NCI-H446 (cell line): ENCODE measurements at regions not wholly inside any gene's neighbourhood (a gene's known extent, or its start where the extent isn't known, plus 50 kb on each side); places are given as distances from the start of the nearest gene placed in this dataset.
"Not testable (repeated sequence)": the region's sequence is repeated elsewhere in the genome, so short reads cannot be mapped to it uniquely, and the experiment has no call there.

ENCODE experiments used
- DNase-seq, 2 experiments: peaks; one replicate each; lab custom pipeline; 2025; lab: John Stamatoyannopoulos, UW

DNA sequence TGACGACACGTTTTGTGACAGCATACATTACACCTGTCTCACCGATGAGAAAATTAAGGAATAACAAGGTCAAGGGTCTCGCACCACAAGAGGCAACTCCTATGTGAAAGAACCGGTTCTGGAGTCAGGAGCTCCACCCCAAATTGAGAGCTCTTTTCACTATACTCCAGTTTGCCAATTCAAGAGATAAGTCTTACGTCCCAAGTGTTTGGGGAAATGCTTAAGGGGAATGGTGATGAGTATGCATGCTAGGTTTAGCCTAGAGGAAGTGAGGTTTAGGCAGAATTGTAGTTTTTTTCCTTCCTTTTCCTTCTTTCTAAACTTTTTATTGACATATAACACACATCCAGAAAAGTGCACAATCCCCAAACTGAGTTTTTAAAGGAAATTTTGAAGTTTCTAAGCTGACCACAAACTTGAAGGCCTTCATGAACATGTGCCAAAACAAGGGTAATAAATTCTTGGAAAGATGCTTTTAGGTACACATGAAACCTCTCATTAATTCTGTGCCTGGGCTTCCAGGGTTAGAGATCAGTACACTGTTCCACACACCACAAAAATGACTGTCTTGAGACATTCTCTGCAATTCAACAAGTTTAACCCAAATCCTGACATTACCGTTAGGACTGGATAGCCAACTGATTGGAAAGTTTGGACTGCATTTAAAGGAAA, 127.6 kb upstream of the SLC1A3 start:
- no peak for DNase-seq

DNA sequence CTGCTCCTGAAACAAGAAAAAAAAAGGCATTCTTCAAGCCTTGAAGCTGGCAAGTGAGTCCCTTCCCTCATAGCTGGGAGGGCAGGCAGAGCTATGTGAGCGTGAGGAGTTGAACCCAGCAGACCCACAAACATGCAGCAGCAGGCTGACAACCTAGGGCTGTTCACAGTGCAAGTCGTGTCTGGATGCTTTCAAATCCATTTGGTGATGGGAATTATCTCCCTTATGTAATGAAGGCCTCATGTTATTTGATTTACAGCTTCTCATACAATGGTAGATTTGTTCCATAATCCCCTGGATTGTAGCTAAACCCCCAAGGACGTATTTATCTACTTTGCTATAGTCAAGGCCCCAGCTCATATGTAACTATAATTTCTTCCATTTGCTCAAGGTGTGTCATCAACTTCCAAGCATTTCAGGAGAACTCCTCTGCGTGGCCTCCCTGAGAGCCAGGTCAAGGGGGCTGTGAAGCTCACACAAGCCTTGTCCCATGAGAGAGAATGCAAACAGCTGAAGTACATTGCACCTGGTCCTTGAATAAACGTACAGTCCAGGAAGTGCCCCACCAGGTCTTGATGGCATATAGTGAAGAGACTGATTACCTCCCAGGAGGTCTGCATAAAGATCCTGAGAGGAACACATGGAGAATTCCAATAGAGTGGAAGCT, 124.8 kb upstream of the SLC1A3 start:
- no peak for DNase-seq

DNA sequence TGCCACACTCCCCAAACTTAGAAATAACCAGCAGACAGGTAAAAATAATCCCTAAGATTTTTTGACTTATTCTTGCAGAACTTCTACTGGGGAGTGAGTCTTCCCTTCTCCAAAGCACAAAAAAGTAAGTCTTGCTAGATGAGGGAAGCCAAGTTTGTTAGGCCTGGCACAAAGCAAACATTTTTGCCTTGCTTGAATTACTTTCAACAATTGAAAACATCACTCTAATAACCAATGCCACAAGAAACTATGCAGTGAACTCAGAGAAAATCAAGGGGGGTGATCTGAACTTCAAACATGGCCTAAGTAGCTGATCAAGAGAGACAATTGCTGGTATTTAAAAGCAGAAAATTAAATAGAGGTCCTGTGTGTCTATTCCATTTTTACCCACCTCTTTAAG, 123.6 kb upstream of the SLC1A3 start:
- no peak for DNase-seq

DNA sequence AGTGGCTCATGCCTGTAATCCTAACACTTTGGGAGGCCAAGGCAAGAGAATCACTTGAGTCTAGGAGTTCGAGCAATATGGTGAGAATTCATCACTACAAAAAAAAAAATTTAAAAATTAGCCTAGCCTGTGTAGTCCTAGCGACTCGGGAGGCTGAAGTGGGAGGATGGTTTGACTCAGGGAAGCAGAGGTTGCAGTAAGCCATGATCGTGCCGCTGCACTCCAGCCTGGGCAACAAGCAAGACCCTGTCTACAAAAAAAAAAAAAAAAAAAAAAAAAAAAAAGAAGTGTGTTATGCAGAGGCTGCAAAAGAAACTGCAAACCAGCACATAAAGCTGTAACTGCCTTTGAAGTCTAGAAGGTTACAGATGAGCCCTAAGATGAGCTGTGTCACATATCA, 116.9 kb upstream of the SLC1A3 start:
- no peak for DNase-seq

DNA sequence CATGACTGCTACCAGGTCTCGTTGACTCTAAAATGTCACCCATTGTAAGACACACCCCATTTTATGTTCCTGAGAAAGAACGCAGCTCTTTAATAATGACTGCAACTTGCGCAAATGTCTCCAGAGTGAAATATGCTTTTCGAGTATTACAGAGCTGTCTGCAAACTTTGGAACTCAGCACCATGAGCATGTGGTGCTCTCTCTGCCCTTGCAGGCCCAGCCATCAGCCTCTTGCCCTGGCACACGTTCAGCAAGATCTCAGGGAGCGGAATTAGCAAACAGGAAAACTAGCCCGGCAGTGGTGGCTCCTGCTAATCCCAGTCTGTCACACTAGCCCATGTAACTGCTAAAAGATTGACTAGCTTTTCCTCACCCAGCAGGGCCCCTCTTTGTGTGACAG, 114.5 kb upstream of the SLC1A3 start:
- no peak for DNase-seq

DNA sequence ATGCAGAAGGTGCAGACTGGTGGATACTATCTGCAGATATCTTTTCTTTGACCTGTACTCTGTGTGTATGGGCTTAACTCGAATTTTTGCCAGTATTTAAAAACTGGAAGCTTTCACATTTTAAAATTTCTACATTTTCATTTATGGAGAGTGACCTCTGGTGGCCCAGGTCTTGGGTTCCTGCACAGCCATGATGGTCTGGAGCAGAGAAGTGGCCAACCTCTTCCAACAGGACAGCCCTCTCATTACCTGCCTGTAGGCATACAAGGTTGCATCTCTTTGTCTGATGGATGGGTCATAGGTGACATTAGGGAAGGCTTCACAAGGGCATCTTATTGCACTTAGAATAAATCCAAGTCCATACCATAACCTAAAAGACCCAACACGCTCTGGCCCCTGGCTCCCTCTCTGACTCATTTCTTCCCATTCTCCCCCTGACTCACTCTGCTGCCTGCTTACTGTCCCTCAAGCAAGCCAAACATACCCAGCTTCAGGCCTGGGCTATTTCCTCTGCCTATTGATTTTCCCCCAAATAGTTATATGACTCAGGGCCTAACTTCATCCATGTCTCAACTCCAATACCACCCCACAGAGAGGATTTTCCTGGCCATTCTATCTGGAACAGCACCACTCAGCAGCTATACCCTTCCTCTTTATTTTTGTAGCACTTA, 113.3 kb upstream of the SLC1A3 start:
- DNase-seq: no peak

DNA sequence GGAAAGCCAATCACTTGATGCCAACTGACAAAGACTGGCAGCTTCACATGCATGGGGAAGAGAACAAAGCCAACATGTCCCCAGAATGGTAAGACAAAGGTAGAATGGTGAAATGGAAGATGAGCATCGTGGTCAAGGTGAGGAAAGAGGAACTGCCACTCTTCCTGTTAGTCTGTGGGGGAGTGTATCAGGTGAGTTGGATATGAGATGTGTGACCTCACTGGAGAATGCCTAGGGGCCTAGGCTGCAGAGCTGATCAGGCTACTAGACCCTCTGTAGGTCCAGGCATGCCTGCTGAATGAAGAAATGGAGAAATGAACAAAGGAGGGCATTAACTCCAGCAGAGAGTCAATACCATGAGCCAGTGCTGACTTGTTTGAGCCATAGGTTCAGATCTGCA, 112.4 kb upstream of the SLC1A3 start:
- DNase-seq: no peak

DNA sequence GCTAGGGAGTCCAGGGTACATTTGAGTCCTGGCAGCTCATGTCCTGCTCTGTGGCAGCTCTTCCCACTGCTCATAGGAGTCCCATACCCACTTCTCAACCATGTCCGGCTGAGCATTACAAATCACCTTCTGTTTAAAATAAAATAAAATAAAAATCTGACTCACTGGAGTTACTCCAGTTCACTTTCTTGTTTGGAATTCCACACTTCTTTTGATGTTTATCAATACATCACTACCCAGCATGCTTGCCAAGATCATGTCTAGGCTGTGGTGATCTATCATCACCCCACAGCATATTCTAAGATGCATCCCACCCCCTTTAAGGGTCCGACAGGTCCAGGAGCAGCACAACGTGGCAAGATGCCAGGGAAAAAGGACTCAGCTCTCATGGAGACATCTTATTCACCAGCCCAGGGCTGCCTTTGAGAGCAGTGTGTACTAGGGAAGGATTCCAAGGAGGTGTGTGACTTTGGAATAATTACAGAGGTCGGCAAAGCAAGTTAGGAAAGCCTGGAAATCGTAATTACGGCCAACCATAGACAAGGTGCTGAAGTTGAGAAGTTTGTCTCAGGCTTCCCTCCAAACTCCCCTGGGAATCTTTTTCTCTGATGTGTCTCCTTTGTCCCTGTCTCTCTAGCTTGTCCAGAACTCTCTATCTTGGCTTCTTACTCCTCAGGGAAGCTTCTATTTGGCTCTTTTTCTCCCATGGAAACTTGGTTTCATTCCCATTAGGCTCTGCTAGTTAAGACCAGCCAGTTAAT, 111.4 kb upstream of the SLC1A3 start:
- peak in 1 of 2 experiments; percentile 21 for DNase-seq

DNA sequence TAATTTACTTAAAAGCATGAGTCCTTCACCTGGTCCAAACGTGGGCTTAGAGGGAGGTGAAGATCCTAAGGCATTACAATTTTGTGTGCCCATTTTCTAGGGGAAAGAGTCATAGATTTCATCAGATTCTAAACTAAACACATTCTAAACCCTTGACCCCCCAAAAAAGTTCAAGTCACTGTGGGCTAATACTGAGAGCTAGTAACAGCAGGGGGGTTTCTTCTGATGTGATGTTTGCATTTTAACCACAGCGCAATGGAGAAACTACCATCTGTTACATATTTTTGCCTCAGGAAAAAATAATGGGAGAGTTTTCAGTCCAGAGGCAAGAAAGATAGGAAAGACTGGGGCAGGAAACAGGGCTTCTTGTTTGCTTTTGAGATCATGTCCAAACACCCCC, 110.8 kb upstream of the SLC1A3 start:
- no peak for DNase-seq

DNA sequence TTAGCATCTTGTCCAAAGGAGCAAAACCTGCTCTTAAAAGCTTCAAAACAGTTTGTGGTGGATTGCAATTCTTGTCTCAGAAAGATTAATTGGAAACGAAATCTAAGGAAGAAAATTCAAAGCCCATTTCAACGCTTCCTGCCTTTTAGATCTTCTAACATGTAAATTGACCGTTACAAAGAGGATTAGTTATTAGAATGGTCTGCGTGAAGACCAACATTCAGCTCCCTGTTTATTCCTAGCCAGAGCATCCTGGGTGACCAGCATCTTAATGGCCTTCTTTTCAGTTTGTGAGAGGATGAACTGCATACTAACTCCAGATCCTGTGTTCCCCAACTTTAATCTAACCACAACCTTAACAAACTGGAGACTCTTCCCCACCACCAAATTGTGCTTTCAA, 109.9 kb upstream of the SLC1A3 start:
- DNase-seq: no peak

DNA sequence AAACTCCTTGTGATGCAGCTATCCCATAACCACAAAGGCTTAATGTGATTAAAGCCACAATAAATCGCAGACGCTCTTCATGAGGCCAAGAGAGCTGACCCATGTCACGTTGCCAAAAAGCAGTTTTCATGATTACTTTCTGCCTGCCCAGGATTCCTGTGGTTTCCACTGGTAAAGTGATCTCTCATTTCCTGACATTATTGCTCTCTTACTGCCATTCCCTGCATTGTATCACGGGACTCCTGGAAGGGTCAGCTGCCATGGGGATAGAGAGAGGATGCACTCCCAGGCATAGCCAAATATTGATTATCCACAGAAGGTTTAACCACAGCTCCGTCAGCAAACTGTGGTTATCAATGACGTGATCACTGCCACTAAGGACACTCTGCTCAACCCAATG, 103.8 kb upstream of the SLC1A3 start:
- DNase-seq: no peak

DNA sequence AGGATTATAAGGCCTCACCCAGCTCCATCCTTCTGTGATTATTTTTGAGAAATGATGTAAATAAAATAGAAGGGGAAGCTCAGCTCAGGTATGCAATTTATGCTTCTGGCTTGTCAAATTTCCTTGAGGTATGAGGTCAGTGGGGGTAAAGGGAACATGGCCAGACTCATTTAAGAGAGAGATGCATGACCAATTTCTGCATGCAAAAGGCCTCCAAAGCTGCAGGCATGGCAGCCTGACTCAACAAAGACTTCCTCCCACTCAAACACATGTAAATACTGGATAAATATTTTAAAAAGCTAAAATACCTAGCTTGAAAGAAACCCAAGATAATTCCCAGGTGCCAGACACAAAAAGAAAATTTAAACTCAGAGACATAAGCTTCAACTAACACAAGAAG, 101.4 kb upstream of the SLC1A3 start:
- DNase-seq: no peak

DNA sequence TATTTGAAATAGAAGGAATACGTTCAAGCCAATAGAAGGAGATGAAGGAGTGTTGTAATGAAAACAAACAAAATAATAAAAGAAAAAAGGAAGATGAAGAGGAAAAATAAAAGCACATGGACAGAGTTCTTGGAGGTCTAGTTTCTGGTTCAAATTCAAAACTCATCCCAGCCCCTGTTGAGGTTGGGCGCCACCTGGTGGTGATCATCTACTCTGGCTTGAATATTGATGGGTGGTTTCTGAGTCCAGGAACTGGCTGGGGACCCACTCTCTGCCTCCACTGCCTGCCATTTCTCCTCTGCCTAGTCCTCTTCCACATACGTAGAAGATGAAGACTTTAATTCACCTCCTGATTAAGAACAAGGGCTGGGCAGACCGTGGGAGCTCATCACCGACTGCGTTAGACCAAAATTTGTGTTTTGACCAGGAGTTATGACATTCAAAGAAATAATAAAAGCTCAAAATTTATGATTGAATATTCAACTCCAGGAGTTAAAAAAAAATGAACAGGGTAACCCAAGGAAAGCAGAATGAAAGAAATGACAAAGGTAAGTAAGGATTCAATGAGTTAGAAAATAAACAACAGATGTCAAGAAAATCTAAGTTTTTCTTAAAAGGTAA, 99.0 kb upstream of the SLC1A3 start:
- DNase-seq: peak; percentile 68 to 88

DNA sequence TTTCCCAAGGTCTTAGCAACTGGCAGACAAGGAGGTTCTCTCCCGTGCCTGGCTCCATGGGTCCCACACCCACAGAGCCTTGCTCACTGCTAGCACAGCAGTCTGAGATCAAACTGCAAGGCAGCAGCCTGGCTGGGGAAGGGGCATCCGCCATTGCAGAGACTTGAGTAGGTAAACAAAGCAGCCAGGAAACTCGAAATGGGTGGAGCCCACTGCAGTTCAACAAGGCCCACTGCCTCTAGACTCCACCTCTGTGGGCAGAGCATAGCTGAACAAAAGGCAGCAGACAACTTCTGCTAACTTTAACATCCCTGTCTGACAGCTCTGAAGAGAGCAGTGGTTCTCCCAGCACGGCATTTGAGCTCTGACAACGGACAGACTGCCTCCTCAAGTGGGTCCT, 98.1 kb upstream of the SLC1A3 start:
- DNase-seq: not testable (repeated sequence)

DNA sequence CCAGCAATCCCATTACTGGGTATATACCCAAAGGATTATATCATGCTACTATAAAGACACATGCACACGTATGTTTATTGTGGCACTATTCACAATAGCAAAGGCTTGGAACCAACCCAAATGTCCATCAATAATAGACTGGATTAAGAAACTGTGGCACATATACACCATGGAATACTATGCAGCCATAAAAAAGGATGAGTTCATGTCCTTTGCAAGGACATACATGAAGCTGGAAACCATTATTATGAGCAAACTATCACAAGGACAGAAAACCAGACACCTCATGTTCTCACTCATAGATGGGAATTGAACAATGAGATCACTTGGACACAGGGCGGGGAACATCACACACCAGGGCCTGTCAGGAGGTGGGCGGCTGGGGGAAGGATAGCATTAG, 92.8 kb upstream of the SLC1A3 start:
- not testable (repeated sequence) for DNase-seq

DNA sequence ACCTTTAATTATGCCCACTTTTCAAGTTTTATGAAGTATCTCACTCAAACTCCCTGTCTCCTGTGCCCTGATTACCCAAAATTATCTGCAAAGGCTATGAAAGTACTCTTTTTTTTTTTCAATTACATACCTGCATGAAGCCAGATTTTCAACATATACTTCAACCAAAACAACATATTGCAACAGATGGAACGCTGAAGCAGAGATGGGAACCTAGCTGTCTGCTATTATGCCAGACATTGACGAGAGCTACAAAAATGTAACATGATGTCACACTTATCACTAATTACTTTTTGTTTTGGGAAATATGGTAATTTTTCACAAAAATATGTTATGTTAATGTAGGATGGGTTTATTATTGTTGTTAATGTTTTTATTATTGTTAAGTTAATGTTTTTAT, 86.5 kb upstream of the SLC1A3 start:
- DNase-seq: no peak

DNA sequence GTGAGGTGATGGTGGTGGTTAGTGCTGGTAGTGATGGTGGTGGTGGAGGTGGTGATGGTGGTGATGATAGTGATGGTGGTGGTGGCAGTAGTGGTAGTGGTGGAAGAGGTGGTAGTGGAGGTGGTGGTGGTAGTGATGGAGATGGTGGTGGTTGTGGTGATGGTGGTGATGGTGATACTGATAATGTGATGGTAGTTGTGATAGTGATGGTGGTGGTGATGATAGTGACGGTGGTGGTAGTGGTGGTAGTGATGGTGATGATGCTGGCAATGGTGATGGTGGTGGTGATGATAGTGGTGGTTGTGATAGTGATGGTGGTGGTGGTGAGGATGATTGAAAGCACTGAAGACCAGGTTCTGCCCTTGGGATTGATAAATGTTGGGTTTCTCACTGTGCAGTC, 85.2 kb upstream of the SLC1A3 start:
- DNase-seq: no peak

DNA sequence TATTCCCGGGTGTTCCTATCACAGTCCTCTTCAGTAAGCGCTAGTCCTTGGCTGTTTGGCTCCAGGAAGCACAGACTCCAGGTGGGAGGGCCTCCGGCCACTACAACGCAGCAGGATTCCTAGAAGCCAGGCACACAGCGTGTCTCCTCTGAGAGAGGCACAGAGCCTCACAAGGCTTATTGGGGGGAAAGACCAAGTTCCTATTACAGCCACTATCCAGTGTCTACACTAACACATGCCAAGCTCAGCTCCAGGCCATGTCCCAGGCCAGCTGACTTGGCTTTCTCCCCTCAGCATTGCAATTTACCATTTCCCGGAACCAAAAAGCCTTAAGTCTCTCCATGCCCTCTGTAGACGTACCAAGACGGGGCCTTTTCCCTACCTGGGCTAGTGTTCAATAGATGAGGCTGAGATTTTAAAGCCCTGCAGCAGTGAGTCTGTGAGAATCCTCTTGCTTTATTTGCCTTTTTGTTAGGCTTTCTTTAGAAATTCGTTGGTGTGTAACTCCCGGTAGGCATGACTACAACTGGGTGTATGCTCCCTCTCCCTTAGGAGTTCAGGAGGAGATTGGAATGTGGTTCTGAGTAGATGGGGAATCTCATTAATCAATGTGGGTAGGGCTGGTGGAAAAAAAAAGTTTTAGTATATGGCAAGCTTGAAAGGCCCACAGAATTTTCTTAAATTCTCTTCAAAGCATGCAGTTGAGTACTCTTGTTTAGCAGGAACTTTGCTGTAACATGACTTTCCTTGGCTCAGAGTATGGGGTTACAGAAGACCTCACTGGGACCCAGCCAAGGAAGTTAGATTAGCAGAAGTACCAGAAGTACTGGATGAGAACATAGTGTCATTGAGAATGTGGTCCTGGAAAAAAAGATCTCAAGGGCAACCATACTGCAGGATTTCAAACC, 84.3 kb upstream of the SLC1A3 start:
- no peak for DNase-seq

DNA sequence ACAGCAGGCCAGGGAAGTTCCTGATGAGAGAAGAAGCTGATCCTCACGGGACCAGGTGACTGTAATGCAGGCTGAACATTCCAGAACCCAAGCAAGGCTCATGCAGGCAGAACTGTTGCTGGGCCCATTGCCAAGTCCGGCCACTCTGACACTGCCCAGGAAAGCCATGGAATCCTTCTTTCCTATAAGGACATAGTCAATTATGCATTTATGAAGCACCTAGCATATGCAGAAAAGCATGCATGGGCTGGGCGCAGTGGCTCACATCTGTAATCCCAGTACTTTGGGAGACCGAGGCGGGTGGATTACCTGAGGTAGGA, 83.7 kb upstream of the SLC1A3 start:
- DNase-seq: no peak

DNA sequence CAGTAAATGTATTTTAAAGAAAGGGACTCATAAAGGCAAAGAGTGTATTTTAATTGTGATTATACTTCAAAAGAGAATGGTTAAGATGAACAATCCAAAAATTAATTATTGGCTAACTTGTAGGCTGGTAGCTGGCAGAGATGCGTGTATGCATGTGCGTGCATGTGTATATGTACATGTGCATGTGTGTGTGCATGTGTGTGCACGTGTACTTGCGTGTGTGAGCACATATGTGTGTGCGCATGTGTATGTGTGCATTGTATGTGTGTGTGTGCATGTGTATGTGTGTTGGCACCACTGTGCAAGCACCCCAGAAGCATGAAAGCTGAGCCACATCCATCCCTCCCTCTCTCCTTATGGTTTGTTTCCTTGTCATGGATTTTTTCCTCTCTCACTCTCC, 83.0 kb upstream of the SLC1A3 start:
- DNase-seq: no peak

DNA sequence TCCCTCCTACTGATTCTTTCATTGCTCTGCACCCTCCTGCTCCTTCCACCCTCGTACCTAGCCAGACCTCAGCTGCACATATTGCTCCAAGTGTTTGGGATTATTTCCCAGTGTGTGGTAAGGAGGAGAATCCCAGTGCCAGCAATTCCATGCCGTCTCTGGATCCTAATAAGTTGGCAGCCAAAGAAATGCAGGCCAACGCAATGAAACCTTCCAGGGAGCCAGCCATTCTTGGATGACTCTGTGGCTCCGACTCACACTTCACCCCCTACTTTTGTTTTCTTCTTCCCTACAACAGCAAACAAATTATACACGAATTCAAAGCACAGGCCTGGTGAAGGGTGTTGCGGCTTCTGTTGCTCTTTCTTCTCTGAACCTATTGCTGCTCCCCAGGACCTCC, 82.5 kb upstream of the SLC1A3 start:
- no peak for DNase-seq
